ENCODE measurements at regions not wholly inside any gene's neighbourhood (a gene's known extent, or its start where the extent isn't known, plus 50 kb on each side); places are given as distances from the start of the nearest gene placed in this dataset.

DNA sequence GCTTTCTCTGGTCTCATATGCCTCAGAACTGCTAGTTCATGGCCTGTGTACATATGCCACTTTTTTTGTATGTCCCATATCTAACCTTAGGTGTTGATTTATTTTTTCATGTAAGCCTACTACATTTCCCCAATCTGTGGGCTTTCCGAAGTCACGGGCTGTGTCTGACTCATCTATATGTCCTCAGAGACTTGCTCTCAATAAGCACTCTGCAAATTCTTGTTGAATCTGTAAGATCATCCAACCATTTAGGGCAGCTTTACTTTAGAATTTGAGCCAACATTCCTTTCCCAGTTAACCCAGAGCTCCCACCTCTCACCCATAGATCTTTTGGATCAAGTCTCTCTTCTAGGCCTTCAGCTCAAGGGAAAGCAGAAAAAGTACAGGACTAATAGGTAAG, 263.4 kb downstream of the SEC61B start:
- POLR2A ChIA-PET (ENCODE audit: partially characterized antibody) = no interaction called here
- FAIRE-seq (no peak), DNase-seq (ENCODE audit: low read depth in 1 of 2, low spot score in 2 of 2) (no peak)
- TF ChIP-seq, protein P1, sequence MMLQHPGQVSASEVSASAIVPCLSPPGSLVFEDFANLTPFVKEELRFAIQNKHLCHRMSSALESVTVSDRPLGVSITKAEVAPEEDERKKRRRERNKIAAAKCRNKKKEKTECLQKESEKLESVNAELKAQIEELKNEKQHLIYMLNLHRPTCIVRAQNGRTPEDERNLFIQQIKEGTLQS (IDR thresholded peaks at IDR 0.05; ENCODE audit: insufficient read depth, low read depth, low read length) = no peak
- TF ChIP-seq SP4 (IDR thresholded peaks at IDR 0.05; ENCODE audit: low read length) (no peak), SAP30 (IDR thresholded peaks at IDR 0.05; ENCODE audit: insufficient read depth, insufficient replicate concordance, low read length) (no peak), HDAC2 (IDR thresholded peaks at IDR 0.05; ENCODE audit: borderline replicate concordance in 1 of 2, low read depth in 2 of 2, low read length in 2 of 2) (no peak), BACH1 (IDR thresholded peaks at IDR 0.05; ENCODE audit: low read length) (no peak), TBP (IDR thresholded peaks at IDR 0.05; ENCODE audit: low read depth, low read length) (no peak), JUND (IDR thresholded peaks at IDR 0.05; ENCODE audit: low read length) (no peak), CBX5 (IDR thresholded peaks at IDR 0.05; ENCODE audit: low read depth, low read length) (no peak), EGR1 (IDR thresholded peaks at IDR 0.05; ENCODE audit: borderline replicate concordance, low read depth, low read length) (no peak), SP2 (IDR thresholded peaks at IDR 0.05; ENCODE audit: low read length) (no peak), SIN3A (conservative IDR thresholded peaks at IDR 0.05 in 1 of 2, IDR thresholded peaks at IDR 0.05 in 1 of 2; ENCODE audit: low read depth in 1 of 2, low read length in 2 of 2) (no peak)
- TF ChIP-seq, protein P2, sequence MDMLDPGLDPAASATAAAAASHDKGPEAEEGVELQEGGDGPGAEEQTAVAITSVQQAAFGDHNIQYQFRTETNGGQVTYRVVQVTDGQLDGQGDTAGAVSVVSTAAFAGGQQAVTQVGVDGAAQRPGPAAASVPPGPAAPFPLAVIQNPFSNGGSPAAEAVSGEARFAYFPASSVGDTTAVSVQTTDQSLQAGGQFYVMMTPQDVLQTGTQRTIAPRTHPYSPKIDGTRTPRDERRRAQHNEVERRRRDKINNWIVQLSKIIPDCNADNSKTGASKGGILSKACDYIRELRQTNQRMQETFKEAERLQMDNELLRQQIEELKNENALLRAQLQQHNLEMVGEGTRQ (IDR thresholded peaks at IDR 0.05; ENCODE audit: low read length) = no peak
- TF ChIP-seq, protein P3, sequence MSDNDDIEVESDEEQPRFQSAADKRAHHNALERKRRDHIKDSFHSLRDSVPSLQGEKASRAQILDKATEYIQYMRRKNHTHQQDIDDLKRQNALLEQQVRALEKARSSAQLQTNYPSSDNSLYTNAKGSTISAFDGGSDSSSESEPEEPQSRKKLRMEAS (IDR thresholded peaks at IDR 0.05) = no peak

More for the DNA sequence above, 263.4 kb downstream of the SEC61B start:
- Histone ChIP-seq H2BK12ac (ENCODE audit: low read depth, low read length) (no peak overlapping the region), H4K20me1 (replicated peaks in 1 of 2; ENCODE audit: control insufficient read depth in 1 of 2, insufficient read depth in 2 of 2, low read length in 2 of 2) (no peaks in the 10 kb centered on the region), H3K18ac (ENCODE audit: extremely low read depth, low read length) (no peak overlapping the region), H3K36me3 (ENCODE audit: control insufficient read depth in 2 of 4, insufficient read depth in 4 of 4, low read length in 3 of 4) (no peaks in the 10 kb centered on the region), H2AFZ (ENCODE audit: low read length) (no peak overlapping the region), H3K4me3 (ENCODE audit: extremely low read depth in 1 of 4, insufficient read depth in 2 of 4, low read depth in 3 of 4, low read length in 4 of 4) (no peak overlapping the region), H3K23ac (ENCODE audit: insufficient read length) (no peak overlapping the region), H2BK120ac (replicated peaks; ENCODE audit: low read depth, low read length) (no peak overlapping the region), H3K27me3 (replicated peaks in 1 of 4; ENCODE audit: control insufficient read depth in 3 of 4, extremely low read depth in 1 of 4, insufficient read depth in 3 of 4, low read length in 3 of 4) (no peaks in the 10 kb centered on the region; a peak in 2 of 7 replicates), H3K4me2 (ENCODE audit: insufficient read depth in 1 of 2, low read depth in 2 of 2, low read length in 2 of 2) (no peak overlapping the region), H3K79me1 (ENCODE audit: low read depth, low read length) (no peaks in the 10 kb centered on the region), H3K27ac (ENCODE audit: low read depth, low read length) (no peak overlapping the region), H3K9me3 (ENCODE audit: insufficient read depth in 2 of 2, low read depth in 1 of 2, low read length in 1 of 2) (no peaks in the 10 kb centered on the region), H2BK15ac (ENCODE audit: low read length) (no peak overlapping the region), H3K79me2 (ENCODE audit: control insufficient read depth in 1 of 2, insufficient read depth in 2 of 2, low read length in 2 of 2) (no peaks in the 10 kb centered on the region), H4K8ac (ENCODE audit: extremely low read depth, insufficient read depth, low read length) (no peak overlapping the region), H2AK5ac (ENCODE audit: low read depth, low read length) (no peak overlapping the region), H4K5ac (ENCODE audit: insufficient read length, low read depth, low read length) (no peak overlapping the region), H3K4ac (replicated peaks; ENCODE audit: insufficient read length, low read depth, low read length) (no peak overlapping the region), H4K91ac (replicated peaks; ENCODE audit: insufficient read length, low read length) (no peak overlapping the region), H3K4me1 (replicated peaks in 1 of 4; ENCODE audit: control insufficient read depth in 3 of 4, insufficient read depth in 4 of 4, low read length in 3 of 4) (peaks cover 3 to 11% (median 5%) of the 10 kb centered on the region in 4 experiments; a peak in 5 of 7 replicates), H3K14ac (ENCODE audit: insufficient read length) (no peak overlapping the region), H3K9ac (replicated peaks in 1 of 4; ENCODE audit: extremely low read depth in 1 of 4, low read depth in 3 of 4, low read length in 3 of 4) (no peak overlapping the region), H2BK20ac (ENCODE audit: low read length) (no peak overlapping the region), H3K56ac (replicated peaks; ENCODE audit: insufficient read length, low read depth, low read length) (no peak overlapping the region), H3K23me2 (ENCODE audit: low read depth, low read length) (no peaks in the 10 kb centered on the region), H2BK5ac (ENCODE audit: low read depth, low read length) (no peak overlapping the region)
- WGBS, 2 experiments (ENCODE audit: extremely low coverage in 1 of 2, insufficient coverage in 1 of 2, insufficient read length in 1 of 2, insufficient replicate concordance in 2 of 2, low coverage in 1 of 2, low lambda C conversion rate in 2 of 2, missing lambda C conversion rate in 1 of 2) = 63% methylated on average over 2 of the region's 2 CpGs; no CpG with 5 or more reads in 1 of the 2 experiments
- CTCF ChIA-PET (ENCODE audit: partially characterized antibody) = interaction anchor here (0.7 to 0.9 kb wide), 2 partner anchors 10 to 219 kb away, joined by 3 read pairs; no protein-coding TSS in a partner anchor
